K562 (cell line): ENCODE measurements at regions not wholly inside any gene's neighbourhood (a gene's known extent, or its start where the extent isn't known, plus 50 kb on each side); places are given as distances from the start of the nearest gene placed in this dataset.

Experiments used
- ATAC-seq: fragments of 200-7000 bp; cut with Tn5 transposase; 3 replicates; pipeline ENCODE4 v1.9.1; 2020; ENCODE audit warnings: moderate library complexity
- BruUV-seq: library from RNA; stranded (reverse); fragments of 400-500 nt; replicated peaks from 2 replicates; lab custom pipeline; 2021; lab: Mats Ljungman, UMichigan
- CTCF ChIA-PET: fragments of 300-600 bp; formaldehyde crosslinking; extraction: SDS; loops from one replicate; lab custom pipeline; 2021; ENCODE audit warnings: low intra/inter-chr PET ratio; lab: Yijun Ruan, JAX
- POLR2A ChIA-PET: fragments of 300-600, 350-650 bp; sonication (Branson Sonifier 250); formaldehyde crosslinking; extraction: SDS; loops from one replicate; lab custom pipeline; 2021; ENCODE audit warnings: antibody characterized with exemption, inconsistent platforms; lab: Yijun Ruan, JAX
- DNase-seq, 4 experiments: peaks; one replicate each; pipeline versions ENCODE4 v3.0.0 to v3.0.0-alpha.2; 2011 to 2018; ENCODE audit warnings: low spot score in 3 of 4, mixed read lengths in 3 of 4; ENCODE audit errors: extremely low read depth in 1 of 4
- FAIRE-seq: peaks from 2 replicates; lab custom pipeline; 2011; peaks lifted over from hg19 to GRCh38; lab: Jason Lieb, UNC
- H2AFZ ChIP-seq: 2 replicates; pipeline ENCODE4 v1.6.0; 2011; ENCODE audit warnings: low read depth, low read length, control low read depth, inconsistent platforms
- H3K27ac ChIP-seq: fragments of 200-600 bp; 3 replicates; pipeline ENCODE4 v1.8.0; 2011; ENCODE audit warnings: low read depth, mild to moderate bottlenecking, control low read depth, inconsistent platforms, low read length, moderate library complexity, mixed read lengths; ENCODE audit errors: extremely low read depth
- H3K27me3 ChIP-seq, 2 experiments: fragments of 300-600 bp in 1 of 2; 2 replicates in 1 of 2; 3 replicates in 1 of 2; pipeline versions ENCODE4 v1.6.0 to v1.8.0; 2011; ENCODE audit warnings: inconsistent platforms in 2 of 2, low read length in 2 of 2, mild to moderate bottlenecking in 1 of 2, mixed read lengths in 1 of 2, moderate library complexity in 1 of 2; ENCODE audit not compliant: control insufficient read depth in 2 of 2, insufficient read depth in 2 of 2
- H3K36me3 ChIP-seq: fragments of 300-600 bp; 3 replicates; pipeline ENCODE4 v1.8.0; 2011; ENCODE audit warnings: mild to moderate bottlenecking, low read length, inconsistent platforms; ENCODE audit not compliant: control insufficient read depth, insufficient read depth
- H3K4me1 ChIP-seq, 2 experiments: fragments of 200-600 bp in 1 of 2; replicated peaks in 1 of 2; 2 replicates in 1 of 2; 3 replicates in 1 of 2; pipeline versions ENCODE4 v1.5.1 to v1.8.0; 2011; ENCODE audit warnings: inconsistent platforms in 2 of 2, low read length in 2 of 2, mild to moderate bottlenecking in 1 of 2, mixed read lengths in 1 of 2, moderate library complexity in 1 of 2; ENCODE audit not compliant: control insufficient read depth in 2 of 2, insufficient read depth in 2 of 2
- H3K4me2 ChIP-seq: 2 replicates; pipeline ENCODE4 v1.6.1; 2011; ENCODE audit warnings: low read length, control low read depth, inconsistent platforms, mixed read lengths; ENCODE audit not compliant: insufficient read depth
- H3K4me3 ChIP-seq: fragments of 200-600 bp; sonication (generic), shearing (Covaris generic); 2 replicates; pipeline ENCODE4 v1.5.1; 2016; ENCODE audit warnings: control low read depth, inconsistent platforms
- H3K79me2 ChIP-seq: fragments of 200-600 bp; 3 replicates; pipeline ENCODE4 v1.8.0; 2011; ENCODE audit warnings: low read length, inconsistent platforms; ENCODE audit not compliant: control insufficient read depth, insufficient read depth
- H3K9ac ChIP-seq, 2 experiments: 2 replicates each; pipeline versions ENCODE4 v1.6.0 to v1.6.1; 2011; ENCODE audit warnings: low read depth in 2 of 2, low read length in 2 of 2, control low read depth in 1 of 2, inconsistent platforms in 1 of 2, mild to moderate bottlenecking in 1 of 2, mixed read lengths in 1 of 2; ENCODE audit not compliant: insufficient read depth in 1 of 2
- H3K9me1 ChIP-seq: one replicate; pipeline ENCODE4 v1.6.0; 2011; ENCODE audit warnings: inconsistent platforms, mild to moderate bottlenecking, low read length, moderate library complexity; ENCODE audit not compliant: control insufficient read depth, insufficient read depth
- H3K9me3 ChIP-seq: replicated peaks from 2 replicates; pipeline ENCODE4 v1.5.1; 2011; ENCODE audit warnings: low read depth, low read length, inconsistent platforms; ENCODE audit not compliant: control insufficient read depth, insufficient read depth
- H4K20me1 ChIP-seq: replicated peaks from 2 replicates; pipeline ENCODE4 v1.6.1; 2011; ENCODE audit warnings: low read length, inconsistent platforms, mixed read lengths; ENCODE audit not compliant: control insufficient read depth, insufficient read depth
- BCOR ChIP-seq: fragments of 450-650 bp; IDR thresholded peaks from 2 replicates; pipeline ENCODE4 v1.6.1; 2016
- BHLHE40 ChIP-seq: IDR thresholded peaks from 2 replicates; pipeline ENCODE4 v1.6.1; 2011; ENCODE audit warnings: low read length, improper control_type of control experiment
- CHD1 ChIP-seq: fragments of 200-600 bp; sonication (generic); IDR thresholded peaks from one replicate; pipeline ENCODE4 v1.6.1; 2012; ENCODE audit warnings: mild to moderate bottlenecking, moderate library complexity, low read length, inconsistent platforms
- CHD2 ChIP-seq: IDR thresholded peaks from 2 replicates; pipeline ENCODE4 v1.6.1; 2011; ENCODE audit warnings: low read depth, low read length
- ESRRA ChIP-seq: fragments of 450-650 bp; IDR thresholded peaks from 2 replicates; pipeline ENCODE4 v1.6.1; 2014; ENCODE audit warnings: low read depth, mild to moderate bottlenecking, moderate library complexity, borderline replicate concordance
- FOXK1 ChIP-seq: sonication (generic); formaldehyde crosslinking; IDR thresholded peaks from 2 replicates; pipeline ENCODE4 v1.8.0; 2022; ENCODE audit warnings: missing genetic modification reagents, mild to moderate bottlenecking, borderline replicate concordance
- GABPB1 ChIP-seq: sonication (generic); formaldehyde crosslinking; IDR thresholded peaks from 2 replicates; pipeline ENCODE4 v1.8.0; 2022; ENCODE audit warnings: mild to moderate bottlenecking, missing genetic modification reagents
- JUN ChIP-seq, 2 experiments: sonication (generic) in 1 of 2; formaldehyde crosslinking in 1 of 2; IDR thresholded peaks; 2 replicates each; pipeline versions ENCODE4 v1.6.1 to v1.8.0; 2012 to 2022; ENCODE audit warnings: borderline replicate concordance in 2 of 2, mild to moderate bottlenecking in 2 of 2, improper control_type of control experiment in 1 of 2, low read depth in 1 of 2, low read length in 1 of 2, missing genetic modification reagents in 1 of 2
- NEUROD1 ChIP-seq: fragments of 150-350 bp; IDR thresholded peaks from 2 replicates; pipeline ENCODE4 v1.6.1; 2014; ENCODE audit warnings: borderline replicate concordance, low read length, low read depth; ENCODE audit not compliant: partially characterized antibody
- NR2C1 ChIP-seq, 2 experiments: fragments of 450-650 bp; IDR thresholded peaks; 2 replicates each; pipeline ENCODE4 v1.6.1; 2017; ENCODE audit warnings: mild to moderate bottlenecking in 2 of 2, antibody characterized with exemption in 1 of 2, inconsistent platforms in 1 of 2, missing compliant biosample characterization in 1 of 2, missing genetic modification characterization in 1 of 2
- NR4A1 ChIP-seq, 2 experiments: fragments of 250-450 bp in 1 of 2; fragments of 450-650 bp in 1 of 2; sonication (Bioruptor Pico) in 1 of 2; IDR thresholded peaks; 2 replicates each; pipeline versions ENCODE4 v1.4.0 to v1.6.1; 2016 to 2020; ENCODE audit warnings: mild to moderate bottlenecking in 2 of 2, missing compliant biosample characterization in 1 of 2, missing genetic modification characterization in 1 of 2, moderate library complexity in 1 of 2
- SMARCE1 ChIP-seq: fragments of 450-650 bp; IDR thresholded peaks from 2 replicates; pipeline ENCODE4 v1.7.1; 2016; ENCODE audit warnings: mild to moderate bottlenecking
- U2AF1 ChIP-seq: fragments of 200-400 bp; formaldehyde crosslinking; optimal IDR thresholded peaks from 2 replicates; pipeline ENCODE3; 2017; ENCODE audit warnings: mild to moderate bottlenecking, low read depth, low read length, moderate library complexity
- ZBTB17 ChIP-seq: fragments of 450-650 bp; formaldehyde crosslinking; IDR thresholded peaks from 2 replicates; pipeline ENCODE4 v1.4.0; 2020; ENCODE audit warnings: mild to moderate bottlenecking
- ZFP1 ChIP-seq: fragments of 450-650 bp; formaldehyde crosslinking; IDR thresholded peaks from 2 replicates; pipeline ENCODE4 v1.4.0; 2020; ENCODE audit warnings: mild to moderate bottlenecking, mixed read lengths
- ZNF24 ChIP-seq: fragments of 450-650 bp; IDR thresholded peaks from 2 replicates; pipeline ENCODE4 v1.6.1; 2016
- ZNF717 ChIP-seq: fragments of 250-450 bp; sonication (Bioruptor Pico); IDR thresholded peaks from 2 replicates; pipeline ENCODE4 v1.5.0; 2021
- ZNF75A ChIP-seq: fragments of 450-650 bp; formaldehyde crosslinking; IDR thresholded peaks from 2 replicates; pipeline ENCODE4 v1.4.0; 2020; ENCODE audit warnings: mild to moderate bottlenecking
- WGBS: fragments of 100-300 bp; shearing (Covaris generic); methylation state at CpG from one replicate; pipeline ENCODE4 v1.1.6; 2016; ENCODE audit warnings: low coverage, mixed read lengths; ENCODE audit not compliant: insufficient coverage; ENCODE audit errors: missing lambda C conversion rate; 5-methylcytosine and 5-hydroxymethylcytosine counted together
- in situ Hi-C: fragments of 300-500 bp; cut with MboI; formaldehyde crosslinking; loops from 4 replicates; pipeline ENCODE4 v1.15.0; 2018; ENCODE audit warnings: inconsistent platforms, mixed read lengths
- intact Hi-C: fragments of 100-400 bp; cut with micrococcal nuclease; formaldehyde crosslinking; loops from 2 replicates; pipeline ENCODE4 v1.14.2; 2022
- TF ChIP-seq, protein P1 (sequence below): sonication (generic); formaldehyde crosslinking; IDR thresholded peaks from 2 replicates; pipeline ENCODE4 v1.8.0; 2022; ENCODE audit warnings: mild to moderate bottlenecking, missing genetic modification reagents
- TF ChIP-seq, protein P2 (sequence below): IDR thresholded peaks from 3 replicates; pipeline ENCODE4 v1.6.1; 2011; ENCODE audit warnings: borderline replicate concordance, mild to moderate bottlenecking, moderate library complexity; ENCODE audit not compliant: insufficient read length; ENCODE audit errors: extremely low read depth

DNA sequence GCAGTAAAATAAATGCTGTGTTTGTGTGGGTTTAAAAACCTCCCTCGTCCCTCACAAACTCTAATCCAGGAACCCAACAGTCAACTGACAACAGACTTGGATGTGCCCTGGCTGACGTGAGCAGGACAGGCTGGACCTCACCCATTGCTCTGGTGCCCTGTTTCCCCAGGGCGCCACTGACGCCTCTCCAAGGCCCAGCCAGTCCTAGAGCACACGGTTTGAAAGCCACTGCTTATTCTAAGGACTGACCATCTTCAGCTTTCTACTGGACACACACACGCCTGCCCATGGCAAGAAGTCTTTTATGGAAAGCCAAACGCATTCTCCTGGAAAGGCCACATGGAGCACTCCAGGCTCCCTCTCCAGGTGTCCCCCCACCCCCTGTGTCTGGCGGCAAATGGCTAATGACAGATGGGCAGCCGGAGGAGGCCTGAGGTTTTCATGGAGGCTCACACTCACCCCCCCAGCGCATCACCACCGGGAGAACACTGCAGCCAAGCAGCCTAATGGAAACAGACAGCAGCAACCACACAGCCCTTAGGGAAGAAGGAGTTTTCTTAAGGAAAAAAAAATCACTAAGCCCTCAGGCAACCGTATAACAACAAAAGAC, 319.2 kb downstream of the SOX9 start:
- no peak overlapping the region for H3K27ac ChIP-seq
- ATAC-seq (no peak), FAIRE-seq (no peak), DNase-seq (no peak)
- H3K9me1 ChIP-seq, result no peaks in the 10 kb centered on the region
- H3K9me3 ChIP-seq, result no peaks in the 10 kb centered on the region
- TF ChIP-seq NEUROD1, result no peak
- no peak for TF ChIP-seq BCOR
- no peak for TF ChIP-seq ZBTB17 (CRISPR knock-in tag)
- no peak for TF ChIP-seq JUN (IDR thresholded peaks at IDR 0.05; ENCODE audit: borderline replicate concordance, low read depth, low read length)
- TF ChIP-seq JUN (CRISPR knock-in tag; IDR thresholded peaks at IDR 0.05; ENCODE audit: borderline replicate concordance), result no peak
- no peak for TF ChIP-seq CHD2
- TF ChIP-seq ZFP1 (CRISPR knock-in tag), result no peak
- TF ChIP-seq GABPB1 (CRISPR knock-in tag), result no peak
- no peak for TF ChIP-seq U2AF1
- no peak for TF ChIP-seq ZNF24
- no peak for TF ChIP-seq BHLHE40
- TF ChIP-seq CHD1, result no peak
- TF ChIP-seq FOXK1, result no peak
- no peak for TF ChIP-seq NR2C1 (IDR thresholded peaks at IDR 0.05)
- TF ChIP-seq NR2C1 (tag; IDR thresholded peaks at IDR 0.05), result no peak
- TF ChIP-seq NR4A1 (CRISPR knock-in tag; IDR thresholded peaks at IDR 0.05), result no peak
- no peak for TF ChIP-seq NR4A1 (tag; IDR thresholded peaks at IDR 0.05)
- no peak for TF ChIP-seq ESRRA
- no peak for TF ChIP-seq ZNF75A (CRISPR knock-in tag)
- TF ChIP-seq, protein P1, sequence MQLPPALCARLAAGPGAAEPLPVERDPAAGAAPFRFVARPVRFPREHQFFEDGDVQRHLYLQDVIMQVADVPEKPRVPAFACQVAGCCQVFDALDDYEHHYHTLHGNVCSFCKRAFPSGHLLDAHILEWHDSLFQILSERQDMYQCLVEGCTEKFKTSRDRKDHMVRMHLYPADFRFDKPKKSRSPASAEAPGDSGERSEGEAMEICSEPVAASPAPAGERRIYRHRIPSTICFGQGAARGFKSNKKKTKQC (CRISPR knock-in tag), result no peak
- TF ChIP-seq, protein P2, sequence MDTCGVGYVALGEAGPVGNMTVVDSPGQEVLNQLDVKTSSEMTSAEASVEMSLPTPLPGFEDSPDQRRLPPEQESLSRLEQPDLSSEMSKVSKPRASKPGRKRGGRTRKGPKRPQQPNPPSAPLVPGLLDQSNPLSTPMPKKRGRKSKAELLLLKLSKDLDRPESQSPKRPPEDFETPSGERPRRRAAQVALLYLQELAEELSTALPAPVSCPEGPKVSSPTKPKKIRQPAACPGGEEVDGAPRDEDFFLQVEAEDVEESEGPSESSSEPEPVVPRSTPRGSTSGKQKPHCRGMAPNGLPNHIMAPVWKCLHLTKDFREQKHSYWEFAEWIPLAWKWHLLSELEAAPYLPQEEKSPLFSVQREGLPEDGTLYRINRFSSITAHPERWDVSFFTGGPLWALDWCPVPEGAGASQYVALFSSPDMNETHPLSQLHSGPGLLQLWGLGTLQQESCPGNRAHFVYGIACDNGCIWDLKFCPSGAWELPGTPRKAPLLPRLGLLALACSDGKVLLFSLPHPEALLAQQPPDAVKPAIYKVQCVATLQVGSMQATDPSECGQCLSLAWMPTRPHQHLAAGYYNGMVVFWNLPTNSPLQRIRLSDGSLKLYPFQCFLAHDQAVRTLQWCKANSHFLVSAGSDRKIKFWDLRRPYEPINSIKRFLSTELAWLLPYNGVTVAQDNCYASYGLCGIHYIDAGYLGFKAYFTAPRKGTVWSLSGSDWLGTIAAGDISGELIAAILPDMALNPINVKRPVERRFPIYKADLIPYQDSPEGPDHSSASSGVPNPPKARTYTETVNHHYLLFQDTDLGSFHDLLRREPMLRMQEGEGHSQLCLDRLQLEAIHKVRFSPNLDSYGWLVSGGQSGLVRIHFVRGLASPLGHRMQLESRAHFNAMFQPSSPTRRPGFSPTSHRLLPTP, result no peak
- TF ChIP-seq SMARCE1, result no peak
- no peak for TF ChIP-seq ZNF717 (CRISPR knock-in tag)
- no peak overlapping the region for H3K4me3 ChIP-seq
- no peak overlapping the region for H2AFZ ChIP-seq
- H4K20me1 ChIP-seq, result no peaks in the 10 kb centered on the region
- H3K79me2 ChIP-seq, result no peaks in the 10 kb centered on the region
- CTCF ChIA-PET, result no interaction called here
- in situ Hi-C loops (no loop called here), intact Hi-C loops (no loop called here)
- H3K4me1 ChIP-seq, result no peaks in the 10 kb centered on the region
- H3K36me3 ChIP-seq, result no peaks in the 10 kb centered on the region
- no peak overlapping the region for H3K9ac ChIP-seq
- BruUV-seq, result no TSS peak
- POLR2A ChIA-PET, result no interaction called here
- WGBS, result 4% methylated on average over 10 of the region's 12 CpGs
- H3K4me2 ChIP-seq, result no peak overlapping the region
- no peaks in the 10 kb centered on the region; a peak in 1 of 5 replicates for H3K27me3 ChIP-seq
